Fibroblast of the aortic adventitia (primary cell): ENCODE measurements at regions not wholly inside any gene's neighbourhood (a gene's known extent, or its start where the extent isn't known, plus 50 kb on each side); places are given as distances from the start of the nearest gene placed in this dataset.
A peak's percentile ranks its signal among the peaks of the same experiment; 100 is the strongest.

ENCODE experiments used
- DNase-seq: peaks from one replicate; pipeline ENCODE4 v3.0.0-alpha.2; 2010; ENCODE audit warnings: low read depth
- H3K4me3 ChIP-seq: 2 replicates; pipeline ENCODE4 v1.5.1; 2011; ENCODE audit warnings: low read depth, mild to moderate bottlenecking, control low read depth, low read length, moderate library complexity
- CTCF ChIP-seq: IDR thresholded peaks from 2 replicates; pipeline ENCODE4 v1.5.1; 2011; ENCODE audit warnings: mild to moderate bottlenecking, low read length, control low read depth, inconsistent platforms; ENCODE audit not compliant: insufficient read depth

- TF ChIP-seq CTCF: peak; percentile 81
- peak; percentile 37 for DNase-seq
- H3K4me3 ChIP-seq: no peak overlapping the region
Measured at GRCh38 chr2:41698678-41699422, 349.0 kb upstream of the PKDCC start.

- DNase-seq: no peak
- H3K4me3 ChIP-seq: no peak overlapping the region
- TF ChIP-seq CTCF: no peak
Measured at GRCh38 chr2:41701231-41701630, 346.6 kb upstream of the PKDCC start.

GRCh38 chr2:41703123-41703522, 344.7 kb upstream of the PKDCC start:
- no peak overlapping the region for H3K4me3 ChIP-seq
- no peak for TF ChIP-seq CTCF
- DNase-seq: no peak

- no peak overlapping the region for H3K4me3 ChIP-seq
- no peak for DNase-seq
- no peak for TF ChIP-seq CTCF
Measured at GRCh38 chr2:41705634-41706033, 342.2 kb upstream of the PKDCC start.

GRCh38 chr2:41706286-41706685, 341.5 kb upstream of the PKDCC start:
- TF ChIP-seq CTCF: no peak
- DNase-seq: no peak
- H3K4me3 ChIP-seq: no peak overlapping the region

- no peak for TF ChIP-seq CTCF
- no peak overlapping the region for H3K4me3 ChIP-seq
- DNase-seq: no peak
Measured at GRCh38 chr2:41707790-41708451, 339.9 kb upstream of the PKDCC start.
